RWPE2 (cell line): ENCODE measurements at regions not wholly inside any gene's neighbourhood (a gene's known extent, or its start where the extent isn't known, plus 50 kb on each side); places are given as distances from the start of the nearest gene placed in this dataset.

Experiments used
- ATAC-seq: fragments of 200-7000 bp; cut with Tn5 transposase; 3 replicates; pipeline ENCODE4 v1.9.1; 2021; ENCODE audit warnings: low read depth
- DNase-seq: peaks from one replicate; pipeline ENCODE4 v3.0.0-alpha.2; 2020; ENCODE audit warnings: low spot score
- H3K27ac ChIP-seq: fragments of 450-650 bp; 2 replicates; pipeline ENCODE4 v1.5.1; 2017; ENCODE audit warnings: mild to moderate bottlenecking; ENCODE audit not compliant: poor library complexity, severe bottlenecking
- H3K27me3 ChIP-seq: fragments of 250-450 bp; sonication (Bioruptor Pico); 2 replicates; pipeline ENCODE4 v1.5.1; 2021; ENCODE audit warnings: mild to moderate bottlenecking, moderate library complexity; ENCODE audit not compliant: insufficient read depth, poor library complexity, severe bottlenecking
- H3K36me3 ChIP-seq: fragments of 250-450 bp; sonication (Bioruptor Pico); 2 replicates; pipeline ENCODE4 v1.5.1; 2020; ENCODE audit warnings: low read depth, mild to moderate bottlenecking, moderate library complexity
- H3K4me1 ChIP-seq: fragments of 250-450 bp; sonication (Bioruptor Pico); 2 replicates; pipeline ENCODE4 v1.5.1; 2021; ENCODE audit warnings: mild to moderate bottlenecking, moderate library complexity; ENCODE audit not compliant: insufficient read depth, poor library complexity, severe bottlenecking
- H3K4me3 ChIP-seq: fragments of 250-450 bp; sonication (Bioruptor Pico); 2 replicates; pipeline ENCODE4 v1.5.1; 2021; ENCODE audit warnings: mild to moderate bottlenecking, moderate library complexity; ENCODE audit not compliant: severe bottlenecking
- H3K9me3 ChIP-seq: fragments of 250-450 bp; sonication (Bioruptor Pico); 2 replicates; pipeline ENCODE4 v1.5.1; 2021; ENCODE audit warnings: mild to moderate bottlenecking, moderate library complexity; ENCODE audit not compliant: severe bottlenecking
- TF ChIP-seq, protein P1 (sequence below): fragments of 450-650 bp; IDR thresholded peaks from one replicate; pipeline ENCODE4 v1.5.1; 2017; ENCODE audit warnings: mild to moderate bottlenecking, moderate library complexity; ENCODE audit not compliant: poor library complexity, severe bottlenecking

DNA sequence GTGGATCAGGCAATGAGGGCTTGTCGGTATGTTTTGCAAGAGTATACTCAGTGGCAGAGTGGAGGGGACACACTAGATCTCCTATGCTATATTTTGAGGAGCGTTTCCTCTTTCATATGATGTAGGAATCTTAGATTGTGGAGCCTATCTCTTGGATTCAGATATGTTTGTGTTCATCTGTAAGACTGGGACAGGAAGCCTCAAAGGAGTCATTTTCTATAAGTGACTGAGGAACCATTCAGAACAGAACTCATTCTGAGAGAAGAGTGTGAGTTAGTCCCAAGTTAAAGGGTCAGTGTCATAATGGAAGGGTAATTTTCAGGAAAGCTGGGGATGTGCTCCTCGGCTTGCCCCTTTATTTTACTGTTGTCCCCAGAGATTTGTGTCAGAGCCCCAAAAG, 107.7 kb downstream of the PTGS2 start:
- Histone ChIP-seq H3K36me3 (no peaks in the 10 kb centered on the region), H3K27ac (no peak overlapping the region), H3K9me3 (no peaks in the 10 kb centered on the region), H3K27me3 (no peaks in the 10 kb centered on the region), H3K4me1 (peaks cover 44% of the 10 kb centered on the region), H3K4me3 (no peak overlapping the region)
- no peak for ATAC-seq
- no peak for DNase-seq
- TF ChIP-seq, protein P1, sequence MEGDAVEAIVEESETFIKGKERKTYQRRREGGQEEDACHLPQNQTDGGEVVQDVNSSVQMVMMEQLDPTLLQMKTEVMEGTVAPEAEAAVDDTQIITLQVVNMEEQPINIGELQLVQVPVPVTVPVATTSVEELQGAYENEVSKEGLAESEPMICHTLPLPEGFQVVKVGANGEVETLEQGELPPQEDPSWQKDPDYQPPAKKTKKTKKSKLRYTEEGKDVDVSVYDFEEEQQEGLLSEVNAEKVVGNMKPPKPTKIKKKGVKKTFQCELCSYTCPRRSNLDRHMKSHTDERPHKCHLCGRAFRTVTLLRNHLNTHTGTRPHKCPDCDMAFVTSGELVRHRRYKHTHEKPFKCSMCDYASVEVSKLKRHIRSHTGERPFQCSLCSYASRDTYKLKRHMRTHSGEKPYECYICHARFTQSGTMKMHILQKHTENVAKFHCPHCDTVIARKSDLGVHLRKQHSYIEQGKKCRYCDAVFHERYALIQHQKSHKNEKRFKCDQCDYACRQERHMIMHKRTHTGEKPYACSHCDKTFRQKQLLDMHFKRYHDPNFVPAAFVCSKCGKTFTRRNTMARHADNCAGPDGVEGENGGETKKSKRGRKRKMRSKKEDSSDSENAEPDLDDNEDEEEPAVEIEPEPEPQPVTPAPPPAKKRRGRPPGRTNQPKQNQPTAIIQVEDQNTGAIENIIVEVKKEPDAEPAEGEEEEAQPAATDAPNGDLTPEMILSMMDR = no peak

DNA sequence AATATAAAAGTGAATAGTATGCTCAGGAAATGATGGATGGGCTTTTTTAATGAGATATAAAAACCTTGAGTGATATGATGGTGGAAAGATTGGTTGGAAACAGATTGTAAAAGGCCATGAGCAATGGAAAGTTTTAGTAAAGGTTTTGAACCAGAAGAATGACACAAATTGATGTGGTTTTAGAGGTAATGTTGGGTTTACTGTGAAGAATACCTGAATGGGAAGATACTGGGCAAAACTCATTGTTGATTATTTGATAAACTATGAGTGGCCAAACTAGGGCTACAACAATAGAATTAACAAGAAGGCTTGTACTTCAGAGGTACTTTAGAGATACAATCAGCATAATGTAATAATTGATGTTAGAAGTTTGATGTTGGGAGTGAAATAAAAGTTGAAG, 108.5 kb downstream of the PTGS2 start:
- TF ChIP-seq, protein P1 = no peak
- no peak overlapping the region for H3K27ac ChIP-seq
- no peaks in the 10 kb centered on the region for H3K9me3 ChIP-seq
- ATAC-seq (no peak), DNase-seq (no peak)
- peaks cover 44% of the 10 kb centered on the region for H3K4me1 ChIP-seq
- H3K27me3 ChIP-seq = no peaks in the 10 kb centered on the region
- H3K4me3 ChIP-seq = no peak overlapping the region
- no peaks in the 10 kb centered on the region for H3K36me3 ChIP-seq

DNA sequence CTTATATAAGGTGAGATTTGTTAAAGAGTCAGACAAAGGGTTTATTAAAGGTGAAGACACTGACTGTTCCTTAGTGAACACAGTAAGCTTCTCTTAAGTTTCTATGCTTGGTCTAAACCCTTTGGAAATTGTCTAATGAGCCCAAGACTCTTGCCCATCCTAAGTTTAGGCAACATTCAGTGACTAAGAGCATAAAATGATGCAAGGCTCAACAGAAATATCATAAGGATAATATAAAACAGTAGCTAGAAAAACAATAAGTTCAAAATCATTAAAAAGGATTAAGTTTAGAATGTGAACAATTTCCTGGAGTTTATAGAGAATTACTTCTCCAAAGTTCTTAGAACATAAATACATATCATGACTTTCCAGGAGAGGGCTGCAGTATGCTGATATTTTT, 108.9 kb upstream of the PDC start:
- H3K4me3 ChIP-seq = no peak overlapping the region
- H3K27me3 ChIP-seq = no peaks in the 10 kb centered on the region
- H3K4me1 ChIP-seq = peaks cover 32% of the 10 kb centered on the region
- no peaks in the 10 kb centered on the region for H3K36me3 ChIP-seq
- TF ChIP-seq, protein P1 = no peak
- DNase-seq = no peak
- no peaks in the 10 kb centered on the region for H3K9me3 ChIP-seq
- H3K27ac ChIP-seq = no peak overlapping the region
- peak; percentile 49; the same call in 1 of the 3 replicates for ATAC-seq

DNA sequence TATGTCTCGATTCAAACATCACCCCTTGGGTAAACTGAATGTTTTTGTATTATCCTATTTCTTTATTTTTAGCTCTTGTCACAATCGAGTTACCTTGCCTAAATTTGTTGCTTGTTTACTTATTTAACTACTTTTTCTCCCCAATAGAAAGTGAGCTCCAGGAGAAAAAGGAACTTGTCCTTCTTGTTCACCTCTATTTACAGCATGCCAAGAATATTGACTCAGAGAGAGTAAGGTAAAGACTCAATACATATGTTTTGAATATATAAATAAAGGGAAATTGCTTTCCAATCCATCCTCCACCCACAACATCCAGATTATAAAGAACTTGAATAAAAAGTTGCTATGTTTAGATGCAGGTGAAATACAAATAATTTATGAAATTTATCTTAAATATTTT, 107.3 kb upstream of the PDC start:
- TF ChIP-seq, protein P1 = no peak
- no peak for DNase-seq

DNA sequence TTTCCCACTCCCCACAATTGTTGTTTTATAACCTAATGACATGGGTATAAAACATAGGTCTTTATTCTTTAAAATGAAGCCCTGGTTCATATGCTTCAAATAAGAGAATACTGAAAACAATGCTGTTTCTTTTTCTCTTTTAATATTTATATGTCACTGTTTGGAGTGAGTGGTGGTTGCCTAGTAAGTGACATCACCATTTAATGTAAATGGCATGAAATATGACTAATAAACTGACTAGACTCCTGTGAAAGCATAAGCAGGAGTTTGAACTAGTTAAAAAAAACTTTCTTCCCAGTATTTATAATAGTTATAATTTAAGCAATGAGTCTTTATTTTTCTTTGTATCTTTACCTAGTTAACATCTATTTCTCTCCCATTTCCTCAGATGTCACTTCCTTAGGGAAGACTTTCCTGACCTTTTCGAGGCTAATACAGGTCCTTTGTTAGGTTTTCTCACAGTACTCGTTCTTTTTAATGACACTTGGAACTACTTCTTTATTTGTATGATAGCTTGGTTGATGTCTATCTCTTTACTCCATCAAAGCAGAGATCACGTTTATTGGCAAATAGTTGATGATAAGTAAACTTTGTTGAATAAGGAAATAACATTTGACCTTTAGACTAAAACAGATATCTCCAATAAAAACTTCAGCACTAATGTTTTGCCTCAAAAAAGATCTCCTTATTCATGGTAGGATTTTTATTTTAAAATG, 105.4 kb upstream of the PDC start:
- H3K4me3 ChIP-seq = no peak overlapping the region
- H3K4me1 ChIP-seq = peaks cover 30% of the 10 kb centered on the region
- H3K27me3 ChIP-seq = no peaks in the 10 kb centered on the region
- DNase-seq (no peak), ATAC-seq (peak; percentile 54; the same call in 2 of the 3 replicates)
- TF ChIP-seq, protein P1 = no peak
- H3K27ac ChIP-seq = peak overlapping the region; percentile 38
- no peaks in the 10 kb centered on the region for H3K36me3 ChIP-seq
- H3K9me3 ChIP-seq = peaks cover 4% of the 10 kb centered on the region

More for the DNA sequence above, 107.3 kb upstream of the PDC start:
- Histone ChIP-seq H3K9me3 (no peaks in the 10 kb centered on the region), H3K4me3 (no peak overlapping the region), H3K27ac (peak overlapping the region; percentile 3), H3K4me1 (peaks cover 30% of the 10 kb centered on the region), H3K36me3 (no peaks in the 10 kb centered on the region), H3K27me3 (no peaks in the 10 kb centered on the region)
- ATAC-seq = no peak
